ENCODE measurements at regions not wholly inside any gene's neighbourhood (a gene's known extent, or its start where the extent isn't known, plus 50 kb on each side); places are given as distances from the start of the nearest gene placed in this dataset.

DNA sequence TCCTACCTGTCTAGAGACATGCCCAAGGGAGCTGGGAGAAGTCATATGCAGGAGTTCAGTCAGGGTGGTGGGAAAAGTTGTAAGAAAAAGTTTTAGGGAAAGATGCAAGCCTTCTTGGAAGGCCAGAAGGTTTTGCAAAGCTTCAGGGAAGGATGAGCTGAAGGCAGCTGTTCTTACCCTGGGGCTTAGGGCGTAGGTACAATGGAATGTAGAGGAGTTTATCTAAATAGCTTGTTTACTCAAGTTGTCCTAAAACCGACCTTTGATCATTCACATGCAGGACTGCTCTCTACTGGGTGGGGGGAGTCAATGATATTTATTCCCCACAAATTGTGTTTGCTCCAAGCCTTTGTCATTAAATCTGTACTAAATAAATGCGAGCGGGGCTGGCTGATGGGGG is 277.0 kb downstream of the CRPPA start:
- no peak for DNase-seq (ENCODE audit: low spot score)
- intact Hi-C loops (cut with micrococcal nuclease; ENCODE audit: unreplicated experiment) = no loop called here
- BruUV-seq (replicated peaks) = no TSS peak
- H3K27ac ChIP-seq (ENCODE audit: low read depth, low read length, poor library complexity, severe bottlenecking) = no peak overlapping the region
- no peaks in the 10 kb centered on the region for H3K4me1 ChIP-seq (ENCODE audit: insufficient read depth, low read length, poor library complexity, severe bottlenecking)
- ChIA-PET CTCF (no interaction called here), POLR2A (ENCODE audit: low non-redundant PET) (no interaction called here)
- peaks cover 6% of the 10 kb centered on the region for H3K9me3 ChIP-seq (ENCODE audit: low read depth, low read length, poor library complexity, severe bottlenecking)
- no peak overlapping the region for H3K4me3 ChIP-seq (ENCODE audit: low read depth, low read length, poor library complexity, severe bottlenecking)
- TF ChIP-seq EZH2 (IDR thresholded peaks at IDR 0.05; ENCODE audit: borderline replicate concordance, low read depth, low read length, poor library complexity, severe bottlenecking) = no peak
- TF ChIP-seq, protein P1, sequence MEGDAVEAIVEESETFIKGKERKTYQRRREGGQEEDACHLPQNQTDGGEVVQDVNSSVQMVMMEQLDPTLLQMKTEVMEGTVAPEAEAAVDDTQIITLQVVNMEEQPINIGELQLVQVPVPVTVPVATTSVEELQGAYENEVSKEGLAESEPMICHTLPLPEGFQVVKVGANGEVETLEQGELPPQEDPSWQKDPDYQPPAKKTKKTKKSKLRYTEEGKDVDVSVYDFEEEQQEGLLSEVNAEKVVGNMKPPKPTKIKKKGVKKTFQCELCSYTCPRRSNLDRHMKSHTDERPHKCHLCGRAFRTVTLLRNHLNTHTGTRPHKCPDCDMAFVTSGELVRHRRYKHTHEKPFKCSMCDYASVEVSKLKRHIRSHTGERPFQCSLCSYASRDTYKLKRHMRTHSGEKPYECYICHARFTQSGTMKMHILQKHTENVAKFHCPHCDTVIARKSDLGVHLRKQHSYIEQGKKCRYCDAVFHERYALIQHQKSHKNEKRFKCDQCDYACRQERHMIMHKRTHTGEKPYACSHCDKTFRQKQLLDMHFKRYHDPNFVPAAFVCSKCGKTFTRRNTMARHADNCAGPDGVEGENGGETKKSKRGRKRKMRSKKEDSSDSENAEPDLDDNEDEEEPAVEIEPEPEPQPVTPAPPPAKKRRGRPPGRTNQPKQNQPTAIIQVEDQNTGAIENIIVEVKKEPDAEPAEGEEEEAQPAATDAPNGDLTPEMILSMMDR (conservative IDR thresholded peaks at IDR 0.05; ENCODE audit: low read depth, low read length) = no peak
- no peaks in the 10 kb centered on the region for H3K27me3 ChIP-seq (replicated peaks; ENCODE audit: insufficient read depth, low read depth, low read length, poor library complexity)
- H3K36me3 ChIP-seq (ENCODE audit: insufficient read depth, low read length, poor library complexity, severe bottlenecking) = no peaks in the 10 kb centered on the region

DNA sequence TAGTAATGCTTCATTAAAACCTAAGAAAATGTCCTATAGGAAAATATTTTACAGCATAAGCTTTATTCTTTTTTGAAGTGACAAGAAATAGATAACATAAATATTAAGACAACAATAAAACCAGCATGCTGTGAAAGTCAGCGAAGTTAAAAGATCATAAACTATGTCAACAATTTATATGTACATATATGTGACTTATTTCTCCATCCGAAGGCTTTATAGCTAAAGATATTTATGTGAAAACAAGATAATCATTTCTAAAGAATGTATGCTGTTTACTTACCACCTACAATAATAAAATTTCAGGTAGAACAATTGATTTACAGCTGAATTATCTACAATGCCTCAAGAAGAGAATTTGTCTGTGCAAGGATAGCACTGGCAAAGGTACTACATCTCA is 283.4 kb downstream of the CRPPA start:
- intact Hi-C loops (cut with micrococcal nuclease; ENCODE audit: unreplicated experiment) = no loop called here
- DNase-seq (ENCODE audit: low spot score) = no peak
- Histone ChIP-seq H3K27ac (ENCODE audit: low read depth, low read length, poor library complexity, severe bottlenecking) (no peak overlapping the region), H3K27me3 (replicated peaks; ENCODE audit: insufficient read depth, low read depth, low read length, poor library complexity) (no peaks in the 10 kb centered on the region), H3K4me3 (ENCODE audit: low read depth, low read length, poor library complexity, severe bottlenecking) (no peak overlapping the region), H3K9me3 (ENCODE audit: low read depth, low read length, poor library complexity, severe bottlenecking) (no peaks in the 10 kb centered on the region), H3K4me1 (ENCODE audit: insufficient read depth, low read length, poor library complexity, severe bottlenecking) (no peaks in the 10 kb centered on the region), H3K36me3 (ENCODE audit: insufficient read depth, low read length, poor library complexity, severe bottlenecking) (no peaks in the 10 kb centered on the region)
- no TSS peak for BruUV-seq (replicated peaks)
- CTCF ChIA-PET = no interaction called here
- POLR2A ChIA-PET (ENCODE audit: low non-redundant PET) = no interaction called here
- TF ChIP-seq EZH2 (IDR thresholded peaks at IDR 0.05; ENCODE audit: borderline replicate concordance, low read depth, low read length, poor library complexity, severe bottlenecking) = no peak
- TF ChIP-seq, protein P1 (conservative IDR thresholded peaks at IDR 0.05; ENCODE audit: low read depth, low read length) = no peak

DNA sequence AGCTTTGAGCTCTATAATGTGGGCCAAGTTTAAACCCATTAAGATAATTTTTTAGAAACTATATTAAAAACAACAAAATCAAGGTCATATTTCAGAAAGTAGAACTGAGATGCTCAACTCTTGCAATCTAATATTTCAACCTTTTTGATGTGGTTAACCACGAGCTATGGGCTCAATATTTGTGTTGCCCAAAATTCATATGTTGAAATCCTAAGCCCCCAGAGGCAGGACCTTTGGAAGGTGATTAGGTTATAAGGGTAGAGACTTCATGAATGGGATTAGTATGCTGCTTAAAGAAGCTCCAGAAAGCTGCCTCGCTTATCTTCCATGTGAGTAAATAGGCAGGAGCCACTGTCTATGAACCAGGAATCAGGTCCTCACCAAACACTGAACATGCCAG is 284.4 kb downstream of the CRPPA start:
- H3K36me3 ChIP-seq (ENCODE audit: insufficient read depth, low read length, poor library complexity, severe bottlenecking) = no peaks in the 10 kb centered on the region
- H3K4me1 ChIP-seq (ENCODE audit: insufficient read depth, low read length, poor library complexity, severe bottlenecking) = no peaks in the 10 kb centered on the region
- BruUV-seq (replicated peaks) = no TSS peak
- no peaks in the 10 kb centered on the region for H3K9me3 ChIP-seq (ENCODE audit: low read depth, low read length, poor library complexity, severe bottlenecking)
- intact Hi-C loops (cut with micrococcal nuclease; ENCODE audit: unreplicated experiment) = no loop called here
- no peak overlapping the region for H3K4me3 ChIP-seq (ENCODE audit: low read depth, low read length, poor library complexity, severe bottlenecking)
- POLR2A ChIA-PET (ENCODE audit: low non-redundant PET) = no interaction called here
- no peak overlapping the region for H3K27ac ChIP-seq (ENCODE audit: low read depth, low read length, poor library complexity, severe bottlenecking)
- CTCF ChIA-PET = no interaction called here
- no peak for DNase-seq (ENCODE audit: low spot score)
- TF ChIP-seq, protein P1 (conservative IDR thresholded peaks at IDR 0.05; ENCODE audit: low read depth, low read length) = no peak
- no peak for TF ChIP-seq EZH2 (IDR thresholded peaks at IDR 0.05; ENCODE audit: borderline replicate concordance, low read depth, low read length, poor library complexity, severe bottlenecking)
- no peaks in the 10 kb centered on the region for H3K27me3 ChIP-seq (replicated peaks; ENCODE audit: insufficient read depth, low read depth, low read length, poor library complexity)

Measured in A673 (cell line).